ENCODE measurements at regions not wholly inside any gene's neighbourhood (a gene's known extent, or its start where the extent isn't known, plus 50 kb on each side); places are given as distances from the start of the nearest gene placed in this dataset.

DNA sequence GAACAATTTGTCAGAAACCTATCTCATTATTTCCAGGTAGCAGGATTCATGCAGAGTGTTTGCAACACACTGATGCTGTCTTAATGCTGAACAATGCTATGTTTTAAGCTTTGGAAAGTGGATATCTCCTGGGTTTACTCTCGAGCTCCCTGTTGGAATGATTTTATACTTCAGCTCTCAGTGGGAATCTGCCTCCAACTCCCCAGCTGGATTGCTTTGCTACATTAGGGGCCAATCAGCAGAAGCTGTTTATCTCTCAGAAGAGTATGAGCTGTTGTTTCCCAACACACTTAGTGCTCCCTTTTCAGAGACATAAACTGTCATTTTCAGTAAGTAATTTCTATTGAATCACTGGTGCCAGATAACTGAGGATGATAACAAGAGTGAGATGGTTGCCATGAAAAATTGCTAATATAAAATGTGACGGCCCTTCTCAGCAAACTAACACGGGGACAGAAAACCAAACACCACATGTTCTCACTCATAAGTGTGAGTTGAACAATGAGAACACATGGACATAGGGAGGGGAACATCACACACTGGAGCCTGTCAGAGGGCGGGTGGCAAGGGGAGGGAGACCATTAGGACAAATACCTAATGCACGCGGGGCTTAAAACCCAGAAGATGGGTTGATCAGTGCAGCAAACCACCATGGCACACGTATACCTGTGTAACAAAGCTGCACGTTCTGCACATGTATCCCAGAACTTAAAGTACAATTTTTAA is 265.9 kb upstream of the RUNX1 start:
- TF ChIP-seq, protein P1, sequence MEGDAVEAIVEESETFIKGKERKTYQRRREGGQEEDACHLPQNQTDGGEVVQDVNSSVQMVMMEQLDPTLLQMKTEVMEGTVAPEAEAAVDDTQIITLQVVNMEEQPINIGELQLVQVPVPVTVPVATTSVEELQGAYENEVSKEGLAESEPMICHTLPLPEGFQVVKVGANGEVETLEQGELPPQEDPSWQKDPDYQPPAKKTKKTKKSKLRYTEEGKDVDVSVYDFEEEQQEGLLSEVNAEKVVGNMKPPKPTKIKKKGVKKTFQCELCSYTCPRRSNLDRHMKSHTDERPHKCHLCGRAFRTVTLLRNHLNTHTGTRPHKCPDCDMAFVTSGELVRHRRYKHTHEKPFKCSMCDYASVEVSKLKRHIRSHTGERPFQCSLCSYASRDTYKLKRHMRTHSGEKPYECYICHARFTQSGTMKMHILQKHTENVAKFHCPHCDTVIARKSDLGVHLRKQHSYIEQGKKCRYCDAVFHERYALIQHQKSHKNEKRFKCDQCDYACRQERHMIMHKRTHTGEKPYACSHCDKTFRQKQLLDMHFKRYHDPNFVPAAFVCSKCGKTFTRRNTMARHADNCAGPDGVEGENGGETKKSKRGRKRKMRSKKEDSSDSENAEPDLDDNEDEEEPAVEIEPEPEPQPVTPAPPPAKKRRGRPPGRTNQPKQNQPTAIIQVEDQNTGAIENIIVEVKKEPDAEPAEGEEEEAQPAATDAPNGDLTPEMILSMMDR (IDR thresholded peaks at IDR 0.05): no peak
- H3K27ac ChIP-seq: no peak overlapping the region
- H3K4me3 ChIP-seq: no peak overlapping the region
- no peak for DNase-seq (ENCODE audit: low spot score)

- DNase-seq (ENCODE audit: low spot score): no peak
- TF ChIP-seq, protein P1 (IDR thresholded peaks at IDR 0.05): no peak
- Histone ChIP-seq H3K27ac (no peak overlapping the region), H3K4me3 (no peak overlapping the region)
Observed at GRCh38 chr21:35311985-35312384, 262.9 kb upstream of the RUNX1 start.

DNA sequence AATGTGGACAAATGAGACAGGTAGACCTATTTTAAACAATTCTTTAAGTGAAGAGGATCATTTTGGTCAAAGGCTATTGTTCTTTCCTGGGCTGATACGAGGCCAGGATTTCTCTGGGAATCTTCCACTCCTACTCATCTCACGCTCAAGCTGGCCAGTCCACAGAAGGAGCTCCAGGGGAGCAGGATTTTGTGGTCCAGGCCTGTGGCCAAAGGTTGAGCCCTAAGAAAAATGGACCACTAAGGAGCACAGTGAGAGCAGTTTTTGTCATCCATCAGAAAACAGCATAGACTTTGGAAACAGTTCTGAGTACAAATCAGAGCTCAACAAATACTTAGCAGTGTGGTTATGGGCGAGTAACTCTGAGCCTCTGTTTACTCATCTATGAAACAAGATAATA is 260.2 kb upstream of the RUNX1 start:
- H3K27ac ChIP-seq: no peak overlapping the region
- TF ChIP-seq, protein P1 (IDR thresholded peaks at IDR 0.05): no peak
- no peak overlapping the region for H3K4me3 ChIP-seq
- no peak for DNase-seq (ENCODE audit: low spot score)

DNA sequence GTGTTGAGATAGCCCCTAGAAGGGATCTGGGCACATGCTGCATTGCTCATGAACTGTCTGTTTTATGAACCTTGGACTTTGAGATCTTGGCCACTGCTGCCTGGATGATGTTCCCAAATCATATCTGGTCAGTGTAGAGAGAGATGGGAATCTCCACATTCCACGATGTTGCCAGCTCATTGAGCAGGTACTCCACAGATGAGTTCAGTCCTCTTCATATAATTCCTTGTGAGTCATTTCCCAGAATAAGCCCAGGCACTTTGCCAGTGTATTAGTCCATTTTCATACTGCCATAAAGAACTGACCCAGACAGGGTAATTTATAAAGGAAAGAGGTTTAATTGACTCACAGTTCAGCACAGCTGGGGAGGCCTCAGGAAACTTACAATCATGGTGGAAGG is 254.0 kb upstream of the RUNX1 start:
- Histone ChIP-seq H3K27ac (no peak overlapping the region), H3K4me3 (no peak overlapping the region)
- DNase-seq (ENCODE audit: low spot score): no peak
- TF ChIP-seq, protein P1 (IDR thresholded peaks at IDR 0.05): no peak

DNA sequence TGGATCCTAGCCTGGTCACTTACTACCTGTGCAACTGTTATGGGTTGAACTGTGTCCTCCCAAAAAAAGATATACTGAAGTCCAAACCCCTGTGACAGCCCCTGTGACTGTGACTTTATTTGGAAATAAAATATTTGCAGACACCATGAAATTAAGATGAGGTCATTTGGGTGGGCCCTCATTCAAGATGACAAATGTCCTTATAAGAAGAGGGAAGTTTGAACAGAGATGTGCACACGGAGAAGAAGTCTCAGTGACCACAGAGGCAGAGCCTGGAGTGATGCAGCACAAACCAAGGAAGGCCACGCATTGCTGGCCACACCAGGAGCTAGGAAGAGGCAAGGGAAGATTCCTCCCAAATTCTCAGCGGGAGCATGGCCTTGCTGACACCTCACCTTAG is 249.7 kb upstream of the RUNX1 start:
- DNase-seq (ENCODE audit: low spot score): no peak
- Histone ChIP-seq H3K4me3 (no peak overlapping the region), H3K27ac (no peak overlapping the region)
- TF ChIP-seq, protein P1 (IDR thresholded peaks at IDR 0.05): no peak

GRCh38 chr21:35297665-35298064 is 248.6 kb upstream of the RUNX1 start:
- Histone ChIP-seq H3K27ac (no peak overlapping the region), H3K4me3 (no peak overlapping the region)
- no peak for DNase-seq (ENCODE audit: low spot score)
- TF ChIP-seq, protein P1 (IDR thresholded peaks at IDR 0.05): no peak

GRCh38 chr21:35294231-35294898 is 245.3 kb upstream of the RUNX1 start:
- no peak overlapping the region for H3K4me3 ChIP-seq
- H3K27ac ChIP-seq: no peak overlapping the region
- no peak for DNase-seq (ENCODE audit: low spot score)
- TF ChIP-seq, protein P1 (IDR thresholded peaks at IDR 0.05): no peak
